Panc1 (cell line): ENCODE measurements at regions not wholly inside any gene's neighbourhood (a gene's known extent, or its start where the extent isn't known, plus 50 kb on each side); places are given as distances from the start of the nearest gene placed in this dataset.

Experiments
- ATAC-seq: fragments of 200-7000 bp; cut with Tn5 transposase; 2 replicates; pipeline ENCODE4 v1.9.1; 2020; ENCODE audit warnings: mild to moderate bottlenecking, moderate library complexity
- BruUV-seq: library from RNA; stranded (reverse); fragments of 400-500 nt; replicated peaks from 2 replicates; lab custom pipeline; 2021; lab: Mats Ljungman, UMichigan
- CTCF ChIA-PET: fragments of 300-600 bp; sonication (Branson Sonifier 250); formaldehyde crosslinking; loops from one replicate; lab custom pipeline; 2022; ENCODE audit warnings: antibody characterized with exemption; lab: Charles Lee
- POLR2A ChIA-PET: fragments of 300-600 bp; sonication (Branson Sonifier 250); formaldehyde crosslinking; loops from one replicate; lab custom pipeline; 2022; ENCODE audit warnings: antibody characterized with exemption; lab: Charles Lee
- DNase-seq: peaks from one replicate; pipeline ENCODE4 v3.0.0-alpha.2; 2010; ENCODE audit warnings: low read depth, low spot score
- H3K27ac ChIP-seq: 2 replicates; pipeline ENCODE4 v1.5.1; 2011; ENCODE audit warnings: mild to moderate bottlenecking, low read length, inconsistent platforms
- H3K27me3 ChIP-seq: fragments of 200-500 bp; sonication (Bioruptor generic); 2 replicates; pipeline ENCODE4 v1.6.0; 2014; ENCODE audit warnings: low read length, inconsistent platforms; ENCODE audit not compliant: control insufficient read depth, insufficient read depth
- H3K36me3 ChIP-seq: fragments of 200-500 bp; sonication (Bioruptor generic); 2 replicates; pipeline ENCODE4 v1.5.1; 2014; ENCODE audit warnings: inconsistent platforms, mild to moderate bottlenecking, low read length, moderate library complexity; ENCODE audit not compliant: control insufficient read depth, insufficient read depth
- H3K4me1 ChIP-seq: 2 replicates; pipeline ENCODE4 v1.5.1; 2011; ENCODE audit warnings: inconsistent platforms, mild to moderate bottlenecking, low read length, moderate library complexity; ENCODE audit not compliant: control insufficient read depth, insufficient read depth
- H3K4me3 ChIP-seq, 2 experiments: 2 replicates each; pipeline ENCODE4 v1.5.1; 2011 to 2012; ENCODE audit warnings: low read depth in 2 of 2, low read length in 2 of 2, mild to moderate bottlenecking in 2 of 2, inconsistent platforms in 1 of 2, moderate library complexity in 1 of 2
- H3K9me3 ChIP-seq: fragments of 200-500 bp; sonication (Bioruptor generic); 2 replicates; pipeline ENCODE4 v1.5.1; 2014; ENCODE audit warnings: low read depth, mild to moderate bottlenecking, inconsistent platforms, low read length, moderate library complexity; ENCODE audit not compliant: control insufficient read depth, insufficient read depth
- POLR2AphosphoS5 ChIP-seq: IDR thresholded peaks from 2 replicates; pipeline ENCODE4 v1.6.1; 2012; ENCODE audit warnings: mild to moderate bottlenecking, low read depth, low read length, moderate library complexity
- SIN3A ChIP-seq: IDR thresholded peaks from 2 replicates; pipeline ENCODE4 v1.6.1; 2012; ENCODE audit warnings: low read depth, mild to moderate bottlenecking, low read length, moderate library complexity, borderline replicate concordance; ENCODE audit not compliant: insufficient read depth
- TCF7L2 ChIP-seq: IDR thresholded peaks from 2 replicates; pipeline ENCODE4 v1.6.1; 2011; ENCODE audit warnings: mild to moderate bottlenecking, low read depth, low read length, inconsistent platforms
- in situ Hi-C: cut with HindIII; loops from 2 replicates; pipeline ENCODE4 v1.10.0; 2016; ENCODE audit warnings: low sequenced_read_pairs, low pct_unique_long_range_greater_than_20kb
- intact Hi-C: fragments of 100-400 bp; cut with micrococcal nuclease; formaldehyde crosslinking; loops from one replicate; pipeline ENCODE4 v1.10.0; 2022; ENCODE audit not compliant: unreplicated experiment
- TF ChIP-seq, protein P1 (sequence below), 2 experiments: IDR thresholded peaks; 2 replicates each; pipeline ENCODE4 v1.6.1; 2011 to 2012; ENCODE audit warnings: low read depth in 2 of 2, control low read depth in 1 of 2, low read length in 1 of 2, mild to moderate bottlenecking in 1 of 2, moderate library complexity in 1 of 2; ENCODE audit not compliant: insufficient read depth in 1 of 2
- TF ChIP-seq, protein P2 (sequence below): fragments of 450-650 bp; IDR thresholded peaks from 2 replicates; pipeline ENCODE4 v1.5.1; 2017; ENCODE audit warnings: mild to moderate bottlenecking

GRCh38 chr15:98195796-98196195 is 235.3 kb downstream of the ARRDC4 start:
- ChIA-PET CTCF (no interaction called here), POLR2A (interaction anchor here (0.5 kb wide), 1 partner anchor 1248 kb away, joined by 12 read pairs; no protein-coding TSS in a partner anchor)
- no TSS peak for BruUV-seq
- DNase-seq (no peak), ATAC-seq (no peak)
- Histone ChIP-seq H3K36me3 (no peaks in the 10 kb centered on the region), H3K4me3 (no peak overlapping the region), H3K27me3 (peaks cover 6% of the 10 kb centered on the region), H3K4me1 (no peaks in the 10 kb centered on the region), H3K9me3 (no peaks in the 10 kb centered on the region), H3K27ac (no peak overlapping the region)
- TF ChIP-seq, protein P1, sequence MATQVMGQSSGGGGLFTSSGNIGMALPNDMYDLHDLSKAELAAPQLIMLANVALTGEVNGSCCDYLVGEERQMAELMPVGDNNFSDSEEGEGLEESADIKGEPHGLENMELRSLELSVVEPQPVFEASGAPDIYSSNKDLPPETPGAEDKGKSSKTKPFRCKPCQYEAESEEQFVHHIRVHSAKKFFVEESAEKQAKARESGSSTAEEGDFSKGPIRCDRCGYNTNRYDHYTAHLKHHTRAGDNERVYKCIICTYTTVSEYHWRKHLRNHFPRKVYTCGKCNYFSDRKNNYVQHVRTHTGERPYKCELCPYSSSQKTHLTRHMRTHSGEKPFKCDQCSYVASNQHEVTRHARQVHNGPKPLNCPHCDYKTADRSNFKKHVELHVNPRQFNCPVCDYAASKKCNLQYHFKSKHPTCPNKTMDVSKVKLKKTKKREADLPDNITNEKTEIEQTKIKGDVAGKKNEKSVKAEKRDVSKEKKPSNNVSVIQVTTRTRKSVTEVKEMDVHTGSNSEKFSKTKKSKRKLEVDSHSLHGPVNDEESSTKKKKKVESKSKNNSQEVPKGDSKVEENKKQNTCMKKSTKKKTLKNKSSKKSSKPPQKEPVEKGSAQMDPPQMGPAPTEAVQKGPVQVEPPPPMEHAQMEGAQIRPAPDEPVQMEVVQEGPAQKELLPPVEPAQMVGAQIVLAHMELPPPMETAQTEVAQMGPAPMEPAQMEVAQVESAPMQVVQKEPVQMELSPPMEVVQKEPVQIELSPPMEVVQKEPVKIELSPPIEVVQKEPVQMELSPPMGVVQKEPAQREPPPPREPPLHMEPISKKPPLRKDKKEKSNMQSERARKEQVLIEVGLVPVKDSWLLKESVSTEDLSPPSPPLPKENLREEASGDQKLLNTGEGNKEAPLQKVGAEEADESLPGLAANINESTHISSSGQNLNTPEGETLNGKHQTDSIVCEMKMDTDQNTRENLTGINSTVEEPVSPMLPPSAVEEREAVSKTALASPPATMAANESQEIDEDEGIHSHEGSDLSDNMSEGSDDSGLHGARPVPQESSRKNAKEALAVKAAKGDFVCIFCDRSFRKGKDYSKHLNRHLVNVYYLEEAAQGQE (IDR thresholded peaks at IDR 0.05; ENCODE audit: insufficient read depth in 1 of 2, low read depth in 2 of 2, low read length in 1 of 2) = no peak
- TF ChIP-seq POLR2AphosphoS5 = no peak
- TF ChIP-seq TCF7L2 = no peak
- intact Hi-C loops (no loop called here), in situ Hi-C loops (no loop called here)

GRCh38 chr15:98196371-98196770 is 235.9 kb downstream of the ARRDC4 start:
- Histone ChIP-seq H3K9me3 (no peaks in the 10 kb centered on the region), H3K27me3 (peaks cover 6% of the 10 kb centered on the region), H3K27ac (no peak overlapping the region), H3K4me1 (no peaks in the 10 kb centered on the region), H3K4me3 (no peak overlapping the region), H3K36me3 (no peaks in the 10 kb centered on the region)
- ChIA-PET POLR2A (no interaction called here), CTCF (no interaction called here)
- in situ Hi-C loops = no loop called here
- no peak for ATAC-seq
- BruUV-seq = no TSS peak
- no peak for DNase-seq
- intact Hi-C loops = no loop called here
- TF ChIP-seq, protein P2, sequence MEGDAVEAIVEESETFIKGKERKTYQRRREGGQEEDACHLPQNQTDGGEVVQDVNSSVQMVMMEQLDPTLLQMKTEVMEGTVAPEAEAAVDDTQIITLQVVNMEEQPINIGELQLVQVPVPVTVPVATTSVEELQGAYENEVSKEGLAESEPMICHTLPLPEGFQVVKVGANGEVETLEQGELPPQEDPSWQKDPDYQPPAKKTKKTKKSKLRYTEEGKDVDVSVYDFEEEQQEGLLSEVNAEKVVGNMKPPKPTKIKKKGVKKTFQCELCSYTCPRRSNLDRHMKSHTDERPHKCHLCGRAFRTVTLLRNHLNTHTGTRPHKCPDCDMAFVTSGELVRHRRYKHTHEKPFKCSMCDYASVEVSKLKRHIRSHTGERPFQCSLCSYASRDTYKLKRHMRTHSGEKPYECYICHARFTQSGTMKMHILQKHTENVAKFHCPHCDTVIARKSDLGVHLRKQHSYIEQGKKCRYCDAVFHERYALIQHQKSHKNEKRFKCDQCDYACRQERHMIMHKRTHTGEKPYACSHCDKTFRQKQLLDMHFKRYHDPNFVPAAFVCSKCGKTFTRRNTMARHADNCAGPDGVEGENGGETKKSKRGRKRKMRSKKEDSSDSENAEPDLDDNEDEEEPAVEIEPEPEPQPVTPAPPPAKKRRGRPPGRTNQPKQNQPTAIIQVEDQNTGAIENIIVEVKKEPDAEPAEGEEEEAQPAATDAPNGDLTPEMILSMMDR = no peak
- TF ChIP-seq SIN3A = no peak
- TF ChIP-seq, protein P1 (IDR thresholded peaks at IDR 0.05; ENCODE audit: insufficient read depth in 1 of 2, low read depth in 2 of 2, low read length in 1 of 2) = no peak
- no peak for TF ChIP-seq TCF7L2
- no peak for TF ChIP-seq POLR2AphosphoS5
